ENCODE measurements at regions not wholly inside any gene's neighbourhood (a gene's known extent, or its start where the extent isn't known, plus 50 kb on each side); places are given as distances from the start of the nearest gene placed in this dataset.

DNA sequence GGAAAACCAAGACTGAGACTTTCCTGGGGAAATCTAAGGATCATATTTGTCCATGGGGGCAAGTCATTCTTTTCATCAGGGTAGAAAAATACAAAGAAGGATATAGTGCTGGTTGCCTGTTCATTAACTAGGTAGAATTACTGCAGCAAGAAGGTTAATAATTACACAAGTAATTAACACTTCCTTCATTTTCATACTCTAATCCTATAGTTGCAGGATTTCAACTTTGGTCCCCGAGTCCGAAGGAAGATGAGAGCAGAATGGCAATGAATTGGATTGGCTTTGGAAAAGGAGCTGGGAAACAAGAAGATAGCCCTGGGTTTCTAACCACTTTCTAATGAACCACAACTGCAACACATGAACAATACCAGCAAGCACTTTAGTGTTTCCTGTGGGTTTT, 199.2 kb upstream of the ESRRG start:
- TF ChIP-seq, protein P1, sequence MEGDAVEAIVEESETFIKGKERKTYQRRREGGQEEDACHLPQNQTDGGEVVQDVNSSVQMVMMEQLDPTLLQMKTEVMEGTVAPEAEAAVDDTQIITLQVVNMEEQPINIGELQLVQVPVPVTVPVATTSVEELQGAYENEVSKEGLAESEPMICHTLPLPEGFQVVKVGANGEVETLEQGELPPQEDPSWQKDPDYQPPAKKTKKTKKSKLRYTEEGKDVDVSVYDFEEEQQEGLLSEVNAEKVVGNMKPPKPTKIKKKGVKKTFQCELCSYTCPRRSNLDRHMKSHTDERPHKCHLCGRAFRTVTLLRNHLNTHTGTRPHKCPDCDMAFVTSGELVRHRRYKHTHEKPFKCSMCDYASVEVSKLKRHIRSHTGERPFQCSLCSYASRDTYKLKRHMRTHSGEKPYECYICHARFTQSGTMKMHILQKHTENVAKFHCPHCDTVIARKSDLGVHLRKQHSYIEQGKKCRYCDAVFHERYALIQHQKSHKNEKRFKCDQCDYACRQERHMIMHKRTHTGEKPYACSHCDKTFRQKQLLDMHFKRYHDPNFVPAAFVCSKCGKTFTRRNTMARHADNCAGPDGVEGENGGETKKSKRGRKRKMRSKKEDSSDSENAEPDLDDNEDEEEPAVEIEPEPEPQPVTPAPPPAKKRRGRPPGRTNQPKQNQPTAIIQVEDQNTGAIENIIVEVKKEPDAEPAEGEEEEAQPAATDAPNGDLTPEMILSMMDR (conservative IDR thresholded peaks at IDR 0.05; ENCODE audit: low read depth, low read length) = no peak
- TF ChIP-seq POLR2A (IDR thresholded peaks at IDR 0.05; ENCODE audit: low read depth, low read length) (no peak), RAD21 (IDR thresholded peaks at IDR 0.05; ENCODE audit: low read length) (no peak), SMC3 (IDR thresholded peaks at IDR 0.05; ENCODE audit: low read depth, low read length) (no peak), RCOR1 (IDR thresholded peaks at IDR 0.05; ENCODE audit: insufficient replicate concordance, low read length) (no peak), CEBPB (IDR thresholded peaks at IDR 0.05; ENCODE audit: low read depth, low read length) (no peak), MAZ (IDR thresholded peaks at IDR 0.05; ENCODE audit: borderline replicate concordance, low read depth, low read length) (no peak), NFE2L2 (IDR thresholded peaks at IDR 0.05; ENCODE audit: low read depth, low read length) (no peak), RFX5 (IDR thresholded peaks at IDR 0.05; ENCODE audit: low read depth, low read length) (no peak), BHLHE40 (IDR thresholded peaks at IDR 0.05; ENCODE audit: low read depth, low read length) (no peak), FOS (IDR thresholded peaks at IDR 0.05; ENCODE audit: low read depth, low read length) (no peak), MXI1 (IDR thresholded peaks at IDR 0.05; ENCODE audit: borderline replicate concordance, low read depth, low read length) (no peak)
- TF ChIP-seq, protein P2, sequence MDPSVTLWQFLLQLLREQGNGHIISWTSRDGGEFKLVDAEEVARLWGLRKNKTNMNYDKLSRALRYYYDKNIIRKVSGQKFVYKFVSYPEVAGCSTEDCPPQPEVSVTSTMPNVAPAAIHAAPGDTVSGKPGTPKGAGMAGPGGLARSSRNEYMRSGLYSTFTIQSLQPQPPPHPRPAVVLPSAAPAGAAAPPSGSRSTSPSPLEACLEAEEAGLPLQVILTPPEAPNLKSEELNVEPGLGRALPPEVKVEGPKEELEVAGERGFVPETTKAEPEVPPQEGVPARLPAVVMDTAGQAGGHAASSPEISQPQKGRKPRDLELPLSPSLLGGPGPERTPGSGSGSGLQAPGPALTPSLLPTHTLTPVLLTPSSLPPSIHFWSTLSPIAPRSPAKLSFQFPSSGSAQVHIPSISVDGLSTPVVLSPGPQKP (IDR thresholded peaks at IDR 0.05; ENCODE audit: borderline replicate concordance, low read depth, low read length) = no peak
- TF ChIP-seq, protein P3, sequence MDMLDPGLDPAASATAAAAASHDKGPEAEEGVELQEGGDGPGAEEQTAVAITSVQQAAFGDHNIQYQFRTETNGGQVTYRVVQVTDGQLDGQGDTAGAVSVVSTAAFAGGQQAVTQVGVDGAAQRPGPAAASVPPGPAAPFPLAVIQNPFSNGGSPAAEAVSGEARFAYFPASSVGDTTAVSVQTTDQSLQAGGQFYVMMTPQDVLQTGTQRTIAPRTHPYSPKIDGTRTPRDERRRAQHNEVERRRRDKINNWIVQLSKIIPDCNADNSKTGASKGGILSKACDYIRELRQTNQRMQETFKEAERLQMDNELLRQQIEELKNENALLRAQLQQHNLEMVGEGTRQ (IDR thresholded peaks at IDR 0.05; ENCODE audit: low read depth, low read length) = no peak

Measured in IMR-90 (cell line).